Upper lobe of right lung (tissue), 1 donor: ENCODE measurements at regions not wholly inside any gene's neighbourhood (a gene's known extent, or its start where the extent isn't known, plus 50 kb on each side); places are given as distances from the start of the nearest gene placed in this dataset.

Source experiments
- ATAC-seq: fragments of 200-7000 bp; cut with Tn5 transposase; one replicate; pipeline ENCODE4 v1.9.1; 2020; ENCODE audit warnings: mild to moderate bottlenecking, moderate library complexity
- DNase-seq: peaks from one replicate; pipeline ENCODE4 v3.0.0-alpha.2; 2020
- H3K27ac ChIP-seq: fragments of 200-600 bp; one replicate; pipeline ENCODE4 v1.8.0; 2022
- H3K27me3 ChIP-seq: fragments of 200-600 bp; one replicate; pipeline ENCODE4 v1.8.0; 2022; ENCODE audit warnings: mild to moderate bottlenecking
- H3K36me3 ChIP-seq: fragments of 200-600 bp; one replicate; pipeline ENCODE4 v1.8.0; 2022
- H3K4me1 ChIP-seq: fragments of 200-600 bp; one replicate; pipeline ENCODE4 v1.8.0; 2022
- H3K4me3 ChIP-seq: fragments of 200-600 bp; one replicate; pipeline ENCODE4 v1.8.0; 2022; ENCODE audit warnings: mild to moderate bottlenecking
- H3K9me3 ChIP-seq: fragments of 200-600 bp; one replicate; pipeline ENCODE4 v1.8.0; 2022
- CTCF ChIP-seq: fragments of 200-600 bp; IDR thresholded peaks from one replicate; pipeline ENCODE4 v1.8.0; 2022; ENCODE audit warnings: antibody characterized with exemption
- intact Hi-C: fragments of 100-400 bp; cut with DNase I; formaldehyde crosslinking; loops from one replicate; pipeline ENCODE4 v1.11.0; 2022
- donor health status: DM: no; HTN: yes; CAD: no; lungs with severe emphysema.

GRCh38 chr12:90883456-90883855, 71.5 kb downstream of the CCER1 start:
- Histone ChIP-seq H3K4me3 (no peak overlapping the region), H3K9me3 (no peaks in the 10 kb centered on the region), H3K27me3 (no peaks in the 10 kb centered on the region), H3K4me1 (no peaks in the 10 kb centered on the region), H3K27ac (no peak overlapping the region), H3K36me3 (no peaks in the 10 kb centered on the region)
- TF ChIP-seq CTCF, result no peak
- no peak for ATAC-seq
- DNase-seq, result no peak
- intact Hi-C loops, result no loop called here

GRCh38 chr12:90871726-90872096, 83.3 kb downstream of the CCER1 start:
- Histone ChIP-seq H3K27ac (no peak overlapping the region), H3K36me3 (no peaks in the 10 kb centered on the region), H3K9me3 (no peaks in the 10 kb centered on the region), H3K27me3 (no peaks in the 10 kb centered on the region), H3K4me1 (no peaks in the 10 kb centered on the region), H3K4me3 (no peak overlapping the region)
- ATAC-seq, result no peak
- no peak for DNase-seq
- no peak for TF ChIP-seq CTCF
- intact Hi-C loops, result no loop called here

- ATAC-seq (no peak), DNase-seq (no peak)
- no peak overlapping the region for H3K27ac ChIP-seq
Observed at GRCh38 chr12:90870971-90871725, 83.8 kb downstream of the CCER1 start.

GRCh38 chr12:90868626-90869025, 86.3 kb downstream of the CCER1 start:
- no peak for TF ChIP-seq CTCF
- Histone ChIP-seq H3K4me3 (no peak overlapping the region), H3K36me3 (no peaks in the 10 kb centered on the region), H3K27me3 (no peaks in the 10 kb centered on the region), H3K4me1 (no peaks in the 10 kb centered on the region), H3K27ac (no peak overlapping the region), H3K9me3 (no peaks in the 10 kb centered on the region)
- ATAC-seq, result no peak
- intact Hi-C loops, result no loop called here
- DNase-seq, result no peak

More at GRCh38 chr12:90870971-90871725, 83.8 kb downstream of the CCER1 start:
- Histone ChIP-seq H3K4me3 (no peak overlapping the region), H3K36me3 (no peaks in the 10 kb centered on the region), H3K27me3 (no peaks in the 10 kb centered on the region), H3K9me3 (no peaks in the 10 kb centered on the region), H3K4me1 (no peaks in the 10 kb centered on the region)
- TF ChIP-seq CTCF, result no peak
- intact Hi-C loops, result no loop called here

GRCh38 chr12:90859591-90859990, 95.4 kb downstream of the CCER1 start:
- Histone ChIP-seq H3K4me3 (no peak overlapping the region), H3K4me1 (no peaks in the 10 kb centered on the region), H3K9me3 (no peaks in the 10 kb centered on the region), H3K27me3 (no peaks in the 10 kb centered on the region), H3K27ac (no peak overlapping the region), H3K36me3 (no peaks in the 10 kb centered on the region)
- ATAC-seq, result no peak
- no peak for DNase-seq
- intact Hi-C loops, result no loop called here
- no peak for TF ChIP-seq CTCF

- Histone ChIP-seq H3K9me3 (no peaks in the 10 kb centered on the region), H3K27me3 (no peaks in the 10 kb centered on the region), H3K4me3 (no peak overlapping the region), H3K27ac (no peak overlapping the region), H3K4me1 (no peaks in the 10 kb centered on the region), H3K36me3 (no peaks in the 10 kb centered on the region)
- ATAC-seq (no peak), DNase-seq (no peak)
- intact Hi-C loops, result no loop called here
- no peak for TF ChIP-seq CTCF
Observed at GRCh38 chr12:90858252-90858651, 96.7 kb downstream of the CCER1 start.
